GM23338 (cell line): ENCODE measurements at regions not wholly inside any gene's neighbourhood (a gene's known extent, or its start where the extent isn't known, plus 50 kb on each side); places are given as distances from the start of the nearest gene placed in this dataset.

Experiments
- ATAC-seq: fragments of 200-7000 bp; cut with Tn5 transposase; 3 replicates; pipeline ENCODE4 v1.9.1; 2020
- DNase-seq: peaks from one replicate; pipeline ENCODE4 v3.0.0-alpha.2; 2015; ENCODE audit warnings: low spot score
- H2AFZ ChIP-seq: fragments of 200-600 bp; sonication (generic); 2 replicates; pipeline ENCODE4 v1.8.0; 2016; ENCODE audit warnings: antibody characterized with exemption, mild to moderate bottlenecking, moderate library complexity
- H3F3A ChIP-seq: fragments of 200-600 bp; sonication (generic); replicated peaks from 2 replicates; pipeline ENCODE4 v1.8.0; 2017; ENCODE audit warnings: antibody characterized with exemption, mixed run types, low read depth
- H3K27ac ChIP-seq: fragments of 200-600 bp; sonication (generic); 2 replicates; pipeline ENCODE4 v1.6.1; 2016; ENCODE audit warnings: low read depth
- H3K27me3 ChIP-seq: fragments of 200-600 bp; sonication (generic); 2 replicates; pipeline ENCODE4 v1.8.0; 2016; ENCODE audit warnings: mild to moderate bottlenecking, mixed run types, moderate library complexity; ENCODE audit not compliant: insufficient read depth
- H3K36me3 ChIP-seq: fragments of 200-600 bp; sonication (generic); 2 replicates; pipeline ENCODE4 v1.8.0; 2016; ENCODE audit warnings: mild to moderate bottlenecking; ENCODE audit not compliant: insufficient read depth
- H3K4me1 ChIP-seq: fragments of 200-600 bp; sonication (generic); 2 replicates; pipeline ENCODE4 v1.8.0; 2016; ENCODE audit warnings: mild to moderate bottlenecking, moderate library complexity; ENCODE audit not compliant: insufficient read depth
- H3K4me2 ChIP-seq: fragments of 200-600 bp; sonication (generic); 2 replicates; pipeline ENCODE4 v1.7.1; 2017; ENCODE audit warnings: mixed run types
- H3K4me3 ChIP-seq: fragments of 200-600 bp; sonication (generic); 2 replicates; pipeline ENCODE4 v1.6.1; 2016; ENCODE audit warnings: mixed run types
- H3K79me2 ChIP-seq: fragments of 200-600 bp; sonication (generic); replicated peaks from 2 replicates; pipeline ENCODE4 v1.8.0; 2017; ENCODE audit warnings: mild to moderate bottlenecking; ENCODE audit not compliant: insufficient read depth
- H3K9me2 ChIP-seq: fragments of 200-600 bp; sonication (generic); 2 replicates; pipeline ENCODE4 v1.8.0; 2017; ENCODE audit not compliant: insufficient read depth
- H4K20me1 ChIP-seq: fragments of 200-600 bp; sonication (generic); replicated peaks from 2 replicates; pipeline ENCODE4 v1.8.0; 2017; ENCODE audit warnings: mild to moderate bottlenecking; ENCODE audit not compliant: insufficient read depth
- H3K27ac Mint-ChIP-seq: 2 replicates; pipeline ENCODE4 v1.8.0; 2020; ENCODE audit warnings: inconsistent platforms, mild to moderate bottlenecking, moderate library complexity, mixed read lengths
- H3K27me3 Mint-ChIP-seq: 3 replicates; pipeline ENCODE4 v1.8.0; 2022; ENCODE audit warnings: low read depth, mild to moderate bottlenecking, moderate library complexity, mixed read lengths, inconsistent platforms; ENCODE audit not compliant: insufficient read depth, poor library complexity
- H3K36me3 Mint-ChIP-seq: 3 replicates; pipeline ENCODE4 v1.8.0; 2021; ENCODE audit warnings: low read depth, mild to moderate bottlenecking, inconsistent platforms, moderate library complexity, mixed read lengths
- H3K4me1 Mint-ChIP-seq: 3 replicates; pipeline ENCODE4 v1.8.0; 2020; ENCODE audit warnings: mild to moderate bottlenecking, inconsistent platforms, mixed read lengths
- H3K4me3 Mint-ChIP-seq: 3 replicates; pipeline ENCODE4 v1.8.0; 2021; ENCODE audit warnings: moderate library complexity, mild to moderate bottlenecking, inconsistent platforms, mixed read lengths
- H3K9me3 Mint-ChIP-seq: 3 replicates; pipeline ENCODE4 v1.8.0; 2020; ENCODE audit warnings: moderate library complexity, mild to moderate bottlenecking, inconsistent platforms, mixed read lengths
- CREB1 ChIP-seq: fragments of 250-450 bp; sonication (Bioruptor Pico); IDR thresholded peaks from 2 replicates; pipeline ENCODE4 v1.5.0; 2020; ENCODE audit warnings: low read depth, mild to moderate bottlenecking, moderate library complexity
- EZH2 ChIP-seq: fragments of 200-600 bp; sonication (generic); IDR thresholded peaks from one replicate; pipeline ENCODE4 v1.8.0; 2017; ENCODE audit warnings: antibody characterized with exemption, mild to moderate bottlenecking, low read depth; ENCODE audit not compliant: unreplicated experiment
- EZH2phosphoT487 ChIP-seq: fragments of 200-600 bp; sonication (generic); IDR thresholded peaks from one replicate; pipeline ENCODE4 v1.8.1; 2018; ENCODE audit warnings: antibody characterized with exemption; ENCODE audit not compliant: unreplicated experiment
- JUNB ChIP-seq: IDR thresholded peaks from one replicate; pipeline ENCODE4 v1.6.1; 2016; ENCODE audit warnings: antibody characterized with exemption; ENCODE audit not compliant: unreplicated experiment
- NANOG ChIP-seq: IDR thresholded peaks from 2 replicates; pipeline ENCODE4 v1.6.1; 2016; ENCODE audit warnings: antibody characterized with exemption, borderline replicate concordance
- STAT1 ChIP-seq: IDR thresholded peaks from one replicate; pipeline ENCODE4 v1.6.1; 2016; ENCODE audit warnings: antibody characterized with exemption; ENCODE audit not compliant: unreplicated experiment
- ZNF114 ChIP-seq: fragments of 250-450 bp; sonication (Bioruptor Pico); IDR thresholded peaks from 2 replicates; pipeline ENCODE4 v1.5.0; 2020; ENCODE audit warnings: mild to moderate bottlenecking, moderate library complexity
- ZNF331 ChIP-seq: fragments of 250-450 bp; sonication (Bioruptor Pico); IDR thresholded peaks from 2 replicates; pipeline ENCODE4 v1.5.0; 2020; ENCODE audit warnings: low read depth, mild to moderate bottlenecking, moderate library complexity
- TF ChIP-seq, protein P1 (sequence below): IDR thresholded peaks from 2 replicates; pipeline ENCODE4 v1.6.1; 2016; ENCODE audit warnings: antibody characterized with exemption
- TF ChIP-seq, protein P2 (sequence below), 2 experiments: fragments of 200-600 bp in 1 of 2; sonication (generic) in 1 of 2; conservative IDR thresholded peaks; 2 replicates each; pipeline versions ENCODE4 v1.5.1 to v1.6.1; 2016 to 2017; ENCODE audit warnings: antibody characterized with exemption in 2 of 2, low read depth in 2 of 2, mild to moderate bottlenecking in 2 of 2, moderate library complexity in 1 of 2
- TF ChIP-seq, protein P3 (sequence below): IDR thresholded peaks from one replicate; pipeline ENCODE4 v1.6.1; 2018; ENCODE audit warnings: antibody characterized with exemption; ENCODE audit not compliant: unreplicated experiment
- TF ChIP-seq, protein P4 (sequence below): fragments of 250-450 bp; sonication (Bioruptor Pico); IDR thresholded peaks from 2 replicates; pipeline ENCODE4 v1.5.0; 2020; ENCODE audit warnings: mild to moderate bottlenecking, moderate library complexity

DNA sequence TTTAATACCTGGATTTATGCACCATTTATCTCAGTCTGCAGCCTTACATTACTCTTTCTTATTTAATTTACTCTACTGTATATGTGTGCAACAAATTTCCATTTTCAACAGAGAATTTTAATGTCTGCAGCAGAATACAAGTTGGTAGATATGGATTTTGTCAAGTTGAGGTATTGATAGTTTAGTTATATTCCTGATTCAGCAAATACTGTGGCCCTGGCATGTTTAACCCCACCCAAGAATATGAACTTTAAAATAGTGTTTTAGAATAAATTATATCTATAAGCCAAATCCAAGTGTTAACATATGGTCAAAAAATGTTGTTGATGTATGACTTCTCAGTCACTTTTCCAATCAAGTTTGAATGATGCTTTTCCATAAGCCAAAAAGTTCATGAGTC lies 378.4 kb upstream of the NRG3 start (continued):
- TF ChIP-seq, protein P1, sequence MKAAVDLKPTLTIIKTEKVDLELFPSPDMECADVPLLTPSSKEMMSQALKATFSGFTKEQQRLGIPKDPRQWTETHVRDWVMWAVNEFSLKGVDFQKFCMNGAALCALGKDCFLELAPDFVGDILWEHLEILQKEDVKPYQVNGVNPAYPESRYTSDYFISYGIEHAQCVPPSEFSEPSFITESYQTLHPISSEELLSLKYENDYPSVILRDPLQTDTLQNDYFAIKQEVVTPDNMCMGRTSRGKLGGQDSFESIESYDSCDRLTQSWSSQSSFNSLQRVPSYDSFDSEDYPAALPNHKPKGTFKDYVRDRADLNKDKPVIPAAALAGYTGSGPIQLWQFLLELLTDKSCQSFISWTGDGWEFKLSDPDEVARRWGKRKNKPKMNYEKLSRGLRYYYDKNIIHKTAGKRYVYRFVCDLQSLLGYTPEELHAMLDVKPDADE = no peak
- no peak for TF ChIP-seq ZNF331 (CRISPR knock-in tag)
- no peak for TF ChIP-seq JUNB

DNA sequence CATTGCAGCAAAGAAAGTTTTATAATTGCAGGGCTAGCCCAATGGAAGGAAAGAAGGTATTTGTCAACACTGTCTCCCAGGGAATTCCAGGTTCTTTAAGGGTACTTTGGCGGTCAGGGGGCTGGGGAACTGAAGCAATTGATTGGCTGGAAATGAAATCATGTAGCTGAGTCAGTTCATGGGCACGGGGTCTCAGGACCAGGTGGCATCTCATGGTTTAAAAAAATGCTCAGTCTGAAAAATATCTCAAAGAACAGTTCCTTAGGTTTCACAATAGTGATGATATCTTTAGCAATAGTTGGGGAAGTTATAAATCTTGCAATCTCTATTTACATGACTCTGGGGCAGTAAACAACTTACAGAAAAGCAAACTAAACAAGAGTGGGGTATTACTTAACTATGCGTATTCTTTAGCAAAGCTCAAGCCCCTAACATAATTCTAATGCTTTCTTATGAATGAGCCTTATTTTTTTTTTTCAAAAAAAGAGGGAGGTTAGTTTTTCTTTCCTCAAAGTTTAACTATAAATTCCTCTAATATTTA lies 376.9 kb upstream of the NRG3 start:
- no peaks in the 10 kb centered on the region for H4K20me1 ChIP-seq
- H3K4me2 ChIP-seq = no peak overlapping the region
- H3K4me1 ChIP-seq = peaks cover 4% of the 10 kb centered on the region; the same call in 1 of the 2 replicates
- H3K27me3 Mint-ChIP-seq = no peaks in the 10 kb centered on the region
- H3K36me3 ChIP-seq = no peaks in the 10 kb centered on the region
- no peaks in the 10 kb centered on the region for H3K36me3 Mint-ChIP-seq
- no peak overlapping the region for H2AFZ ChIP-seq
- H3K4me1 Mint-ChIP-seq = no peaks in the 10 kb centered on the region; the same call in 2 of the 3 replicates
- DNase-seq = no peak
- H3F3A ChIP-seq = no peaks in the 10 kb centered on the region
- H3K4me3 Mint-ChIP-seq = no peak overlapping the region
- H3K27ac Mint-ChIP-seq = no peak overlapping the region; the same call in 1 of the 2 replicates
- H3K9me3 Mint-ChIP-seq = peaks cover 8% of the 10 kb centered on the region; the same call in 1 of the 3 replicates
- H3K9me2 ChIP-seq = peaks cover 7% of the 10 kb centered on the region; the same call in 1 of the 2 replicates
- no peaks in the 10 kb centered on the region for H3K79me2 ChIP-seq
- H3K4me3 ChIP-seq = no peak overlapping the region
- H3K27me3 ChIP-seq = no peaks in the 10 kb centered on the region
- no peak for ATAC-seq
- no peak overlapping the region for H3K27ac ChIP-seq
- TF ChIP-seq, protein P2, sequence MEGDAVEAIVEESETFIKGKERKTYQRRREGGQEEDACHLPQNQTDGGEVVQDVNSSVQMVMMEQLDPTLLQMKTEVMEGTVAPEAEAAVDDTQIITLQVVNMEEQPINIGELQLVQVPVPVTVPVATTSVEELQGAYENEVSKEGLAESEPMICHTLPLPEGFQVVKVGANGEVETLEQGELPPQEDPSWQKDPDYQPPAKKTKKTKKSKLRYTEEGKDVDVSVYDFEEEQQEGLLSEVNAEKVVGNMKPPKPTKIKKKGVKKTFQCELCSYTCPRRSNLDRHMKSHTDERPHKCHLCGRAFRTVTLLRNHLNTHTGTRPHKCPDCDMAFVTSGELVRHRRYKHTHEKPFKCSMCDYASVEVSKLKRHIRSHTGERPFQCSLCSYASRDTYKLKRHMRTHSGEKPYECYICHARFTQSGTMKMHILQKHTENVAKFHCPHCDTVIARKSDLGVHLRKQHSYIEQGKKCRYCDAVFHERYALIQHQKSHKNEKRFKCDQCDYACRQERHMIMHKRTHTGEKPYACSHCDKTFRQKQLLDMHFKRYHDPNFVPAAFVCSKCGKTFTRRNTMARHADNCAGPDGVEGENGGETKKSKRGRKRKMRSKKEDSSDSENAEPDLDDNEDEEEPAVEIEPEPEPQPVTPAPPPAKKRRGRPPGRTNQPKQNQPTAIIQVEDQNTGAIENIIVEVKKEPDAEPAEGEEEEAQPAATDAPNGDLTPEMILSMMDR (conservative IDR thresholded peaks at IDR 0.05; ENCODE audit: low read depth in 2 of 2) = no peak
- TF ChIP-seq ZNF331 (CRISPR knock-in tag) (no peak), EZH2 (no peak), EZH2phosphoT487 (no peak), STAT1 (no peak), CREB1 (CRISPR knock-in tag) (no peak), NANOG (no peak), ZNF114 (CRISPR knock-in tag) (no peak), JUNB (no peak)
- TF ChIP-seq, protein P3, sequence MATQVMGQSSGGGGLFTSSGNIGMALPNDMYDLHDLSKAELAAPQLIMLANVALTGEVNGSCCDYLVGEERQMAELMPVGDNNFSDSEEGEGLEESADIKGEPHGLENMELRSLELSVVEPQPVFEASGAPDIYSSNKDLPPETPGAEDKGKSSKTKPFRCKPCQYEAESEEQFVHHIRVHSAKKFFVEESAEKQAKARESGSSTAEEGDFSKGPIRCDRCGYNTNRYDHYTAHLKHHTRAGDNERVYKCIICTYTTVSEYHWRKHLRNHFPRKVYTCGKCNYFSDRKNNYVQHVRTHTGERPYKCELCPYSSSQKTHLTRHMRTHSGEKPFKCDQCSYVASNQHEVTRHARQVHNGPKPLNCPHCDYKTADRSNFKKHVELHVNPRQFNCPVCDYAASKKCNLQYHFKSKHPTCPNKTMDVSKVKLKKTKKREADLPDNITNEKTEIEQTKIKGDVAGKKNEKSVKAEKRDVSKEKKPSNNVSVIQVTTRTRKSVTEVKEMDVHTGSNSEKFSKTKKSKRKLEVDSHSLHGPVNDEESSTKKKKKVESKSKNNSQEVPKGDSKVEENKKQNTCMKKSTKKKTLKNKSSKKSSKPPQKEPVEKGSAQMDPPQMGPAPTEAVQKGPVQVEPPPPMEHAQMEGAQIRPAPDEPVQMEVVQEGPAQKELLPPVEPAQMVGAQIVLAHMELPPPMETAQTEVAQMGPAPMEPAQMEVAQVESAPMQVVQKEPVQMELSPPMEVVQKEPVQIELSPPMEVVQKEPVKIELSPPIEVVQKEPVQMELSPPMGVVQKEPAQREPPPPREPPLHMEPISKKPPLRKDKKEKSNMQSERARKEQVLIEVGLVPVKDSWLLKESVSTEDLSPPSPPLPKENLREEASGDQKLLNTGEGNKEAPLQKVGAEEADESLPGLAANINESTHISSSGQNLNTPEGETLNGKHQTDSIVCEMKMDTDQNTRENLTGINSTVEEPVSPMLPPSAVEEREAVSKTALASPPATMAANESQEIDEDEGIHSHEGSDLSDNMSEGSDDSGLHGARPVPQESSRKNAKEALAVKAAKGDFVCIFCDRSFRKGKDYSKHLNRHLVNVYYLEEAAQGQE = no peak
- TF ChIP-seq, protein P4, sequence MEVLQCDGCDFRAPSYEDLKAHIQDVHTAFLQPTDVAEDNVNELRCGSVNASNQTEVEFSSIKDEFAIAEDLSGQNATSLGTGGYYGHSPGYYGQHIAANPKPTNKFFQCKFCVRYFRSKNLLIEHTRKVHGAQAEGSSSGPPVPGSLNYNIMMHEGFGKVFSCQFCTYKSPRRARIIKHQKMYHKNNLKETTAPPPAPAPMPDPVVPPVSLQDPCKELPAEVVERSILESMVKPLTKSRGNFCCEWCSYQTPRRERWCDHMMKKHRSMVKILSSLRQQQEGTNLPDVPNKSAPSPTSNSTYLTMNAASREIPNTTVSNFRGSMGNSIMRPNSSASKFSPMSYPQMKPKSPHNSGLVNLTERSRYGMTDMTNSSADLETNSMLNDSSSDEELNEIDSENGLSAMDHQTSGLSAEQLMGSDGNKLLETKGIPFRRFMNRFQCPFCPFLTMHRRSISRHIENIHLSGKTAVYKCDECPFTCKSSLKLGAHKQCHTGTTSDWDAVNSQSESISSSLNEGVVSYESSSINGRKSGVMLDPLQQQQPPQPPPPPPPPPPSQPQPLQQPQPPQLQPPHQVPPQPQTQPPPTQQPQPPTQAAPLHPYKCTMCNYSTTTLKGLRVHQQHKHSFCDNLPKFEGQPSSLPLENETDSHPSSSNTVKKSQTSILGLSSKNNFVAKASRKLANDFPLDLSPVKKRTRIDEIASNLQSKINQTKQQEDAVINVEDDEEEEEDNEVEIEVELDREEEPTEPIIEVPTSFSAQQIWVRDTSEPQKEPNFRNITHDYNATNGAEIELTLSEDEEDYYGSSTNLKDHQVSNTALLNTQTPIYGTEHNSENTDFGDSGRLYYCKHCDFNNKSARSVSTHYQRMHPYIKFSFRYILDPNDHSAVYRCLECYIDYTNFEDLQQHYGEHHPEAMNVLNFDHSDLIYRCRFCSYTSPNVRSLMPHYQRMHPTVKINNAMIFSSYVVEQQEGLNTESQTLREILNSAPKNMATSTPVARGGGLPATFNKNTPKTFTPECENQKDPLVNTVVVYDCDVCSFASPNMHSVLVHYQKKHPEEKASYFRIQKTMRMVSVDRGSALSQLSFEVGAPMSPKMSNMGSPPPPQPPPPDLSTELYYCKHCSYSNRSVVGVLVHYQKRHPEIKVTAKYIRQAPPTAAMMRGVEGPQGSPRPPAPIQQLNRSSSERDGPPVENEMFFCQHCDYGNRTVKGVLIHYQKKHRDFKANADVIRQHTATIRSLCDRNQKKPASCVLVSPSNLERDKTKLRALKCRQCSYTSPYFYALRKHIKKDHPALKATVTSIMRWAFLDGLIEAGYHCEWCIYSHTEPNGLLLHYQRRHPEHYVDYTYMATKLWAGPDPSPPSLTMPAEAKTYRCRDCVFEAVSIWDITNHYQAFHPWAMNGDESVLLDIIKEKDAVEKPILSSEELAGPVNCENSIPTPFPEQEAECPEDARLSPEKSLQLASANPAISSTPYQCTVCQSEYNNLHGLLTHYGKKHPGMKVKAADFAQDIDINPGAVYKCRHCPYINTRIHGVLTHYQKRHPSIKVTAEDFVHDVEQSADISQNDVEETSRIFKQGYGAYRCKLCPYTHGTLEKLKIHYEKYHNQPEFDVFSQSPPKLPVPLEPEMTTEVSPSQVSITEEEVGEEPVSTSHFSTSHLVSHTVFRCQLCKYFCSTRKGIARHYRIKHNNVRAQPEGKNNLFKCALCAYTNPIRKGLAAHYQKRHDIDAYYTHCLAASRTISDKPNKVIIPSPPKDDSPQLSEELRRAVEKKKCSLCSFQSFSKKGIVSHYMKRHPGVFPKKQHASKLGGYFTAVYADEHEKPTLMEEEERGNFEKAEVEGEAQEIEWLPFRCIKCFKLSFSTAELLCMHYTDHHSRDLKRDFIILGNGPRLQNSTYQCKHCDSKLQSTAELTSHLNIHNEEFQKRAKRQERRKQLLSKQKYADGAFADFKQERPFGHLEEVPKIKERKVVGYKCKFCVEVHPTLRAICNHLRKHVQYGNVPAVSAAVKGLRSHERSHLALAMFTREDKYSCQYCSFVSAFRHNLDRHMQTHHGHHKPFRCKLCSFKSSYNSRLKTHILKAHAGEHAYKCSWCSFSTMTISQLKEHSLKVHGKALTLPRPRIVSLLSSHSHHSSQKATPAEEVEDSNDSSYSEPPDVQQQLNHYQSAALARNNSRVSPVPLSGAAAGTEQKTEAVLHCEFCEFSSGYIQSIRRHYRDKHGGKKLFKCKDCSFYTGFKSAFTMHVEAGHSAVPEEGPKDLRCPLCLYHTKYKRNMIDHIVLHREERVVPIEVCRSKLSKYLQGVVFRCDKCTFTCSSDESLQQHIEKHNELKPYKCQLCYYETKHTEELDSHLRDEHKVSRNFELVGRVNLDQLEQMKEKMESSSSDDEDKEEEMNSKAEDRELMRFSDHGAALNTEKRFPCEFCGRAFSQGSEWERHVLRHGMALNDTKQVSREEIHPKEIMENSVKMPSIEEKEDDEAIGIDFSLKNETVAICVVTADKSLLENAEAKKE (CRISPR knock-in tag) = no peak
